HEK293T (cell line): ENCODE measurements at regions not wholly inside any gene's neighbourhood (a gene's known extent, or its start where the extent isn't known, plus 50 kb on each side); places are given as distances from the start of the nearest gene placed in this dataset.

Source experiments
- NFRKB ChIP-seq: fragments of 450-650 bp; IDR thresholded peaks from 2 replicates; pipeline ENCODE4 v1.6.1; 2016; ENCODE audit warnings: mild to moderate bottlenecking, moderate library complexity
- TARDBP ChIP-seq: fragments of 450-650 bp; IDR thresholded peaks from 2 replicates; pipeline ENCODE4 v1.6.1; 2016

- TF ChIP-seq TARDBP (no peak), NFRKB (no peak)
Measured at GRCh38 chr9:7287986-7288385, 511.6 kb downstream of the DMAC1 start.
